Brain pericyte (primary cell): ENCODE measurements at regions not wholly inside any gene's neighbourhood (a gene's known extent, or its start where the extent isn't known, plus 50 kb on each side); places are given as distances from the start of the nearest gene placed in this dataset.

Experiments
- DNase-seq: peaks from one replicate; pipeline ENCODE4 v3.0.0-alpha.2; 2012; ENCODE audit warnings: low read depth, low spot score

DNA sequence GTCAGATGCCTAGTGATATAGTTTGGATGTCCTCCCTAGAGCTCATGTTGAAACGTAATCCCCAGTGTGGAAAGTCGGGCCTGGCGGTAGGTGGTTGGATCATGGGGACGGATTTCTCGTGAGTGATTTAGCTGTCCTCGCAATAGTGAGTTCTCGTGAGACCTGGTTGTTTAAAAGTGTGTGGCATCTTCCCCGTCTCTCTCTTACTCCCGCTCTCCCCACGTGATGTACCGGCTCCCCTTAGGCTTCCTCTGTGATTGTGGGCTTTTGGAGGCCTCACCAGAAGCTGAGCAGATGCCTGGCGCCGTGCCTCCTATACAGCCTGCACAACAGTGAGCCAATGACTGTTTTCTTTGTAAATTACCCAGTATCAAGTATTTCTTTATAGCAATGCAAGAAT, 264.5 kb downstream of the TTLL7 start:
- DNase-seq: no peak

DNA sequence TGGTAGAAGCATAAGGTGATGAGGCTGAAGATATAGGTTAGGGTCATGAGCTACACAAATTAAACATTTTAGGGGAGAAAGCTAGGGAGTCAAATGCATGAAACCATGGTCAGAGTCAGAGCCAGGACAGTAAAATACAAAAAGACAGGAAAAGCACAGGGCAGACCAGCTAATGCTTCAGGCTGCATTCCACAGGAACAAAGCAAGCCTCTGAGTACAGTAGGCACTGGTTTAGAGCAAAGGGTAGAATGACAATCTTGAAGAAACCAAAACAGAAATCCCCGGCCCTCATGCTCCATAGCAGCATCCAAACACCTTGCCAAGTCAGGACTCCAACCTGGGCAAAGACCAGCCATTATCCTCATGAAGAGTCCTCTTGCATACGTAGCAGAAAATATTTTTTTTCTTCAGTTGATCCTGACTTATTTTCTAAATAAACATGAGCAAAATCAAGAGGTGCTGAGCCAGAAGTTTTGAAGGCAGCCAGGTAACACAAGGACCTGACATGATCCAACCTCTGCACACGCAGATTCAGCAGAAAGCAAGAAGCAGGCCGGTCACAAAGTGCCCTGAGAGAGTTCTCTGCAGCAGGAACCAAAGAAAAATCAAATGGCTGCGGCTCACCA, 273.1 kb downstream of the TTLL7 start:
- no peak for DNase-seq

DNA sequence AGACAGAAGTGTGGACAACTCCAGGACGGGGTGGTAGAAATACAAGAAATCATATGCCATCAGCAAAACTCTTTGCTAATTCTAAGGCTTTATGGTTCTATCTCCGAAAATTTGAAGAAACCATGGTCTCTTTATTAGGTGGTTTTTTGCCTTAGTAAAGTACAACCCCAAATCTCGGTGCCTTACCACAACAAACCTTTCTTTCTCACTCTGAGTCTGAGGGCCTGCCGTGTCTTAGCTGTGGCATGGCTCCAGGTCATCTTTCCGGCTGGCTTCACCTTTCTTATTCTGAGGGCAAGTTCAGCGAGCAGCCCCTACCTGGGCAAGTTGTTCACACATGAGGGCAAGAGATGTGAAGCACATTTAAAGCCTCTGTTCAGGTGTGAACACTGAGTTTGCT, 280.6 kb downstream of the TTLL7 start:
- no peak for DNase-seq

DNA sequence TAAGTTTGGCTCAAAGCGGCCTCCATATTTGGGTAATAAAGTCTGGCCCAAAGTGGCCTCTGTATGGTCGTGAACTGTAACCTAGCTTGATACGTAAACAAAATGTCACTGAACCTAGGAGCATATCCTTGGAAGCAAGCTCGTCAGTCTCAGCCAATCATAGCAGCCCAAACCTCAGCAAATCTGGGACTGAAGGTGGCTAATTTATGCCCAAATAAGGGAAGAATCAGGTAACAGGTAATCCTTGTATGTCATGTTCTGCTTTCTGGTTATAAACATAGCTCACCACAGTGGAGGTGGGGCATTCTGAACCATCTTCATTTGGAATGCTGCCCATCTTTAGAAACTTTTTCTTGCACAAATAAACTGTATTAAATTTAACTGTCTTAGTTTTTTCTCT, 281.1 kb downstream of the TTLL7 start:
- no peak for DNase-seq

DNA sequence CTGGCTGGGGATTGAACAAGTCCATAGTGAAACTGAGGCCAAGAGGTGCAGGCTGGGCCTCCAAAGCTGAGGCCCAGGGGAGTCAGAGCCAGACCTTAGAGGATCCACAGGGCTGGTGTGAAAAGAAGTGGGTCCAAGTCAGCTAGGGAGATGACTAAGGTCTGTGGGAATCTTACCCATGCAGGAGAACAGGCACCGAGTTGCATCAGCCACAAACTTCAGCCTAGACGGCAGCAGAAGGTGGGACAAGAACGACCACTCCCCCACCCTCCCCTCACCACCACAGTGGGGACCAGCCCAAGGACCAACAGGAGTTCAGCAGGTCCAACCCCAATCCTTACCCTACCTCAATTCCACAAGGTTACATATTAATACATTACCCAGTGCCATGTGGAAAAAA, 282.3 kb downstream of the TTLL7 start:
- no peak for DNase-seq

DNA sequence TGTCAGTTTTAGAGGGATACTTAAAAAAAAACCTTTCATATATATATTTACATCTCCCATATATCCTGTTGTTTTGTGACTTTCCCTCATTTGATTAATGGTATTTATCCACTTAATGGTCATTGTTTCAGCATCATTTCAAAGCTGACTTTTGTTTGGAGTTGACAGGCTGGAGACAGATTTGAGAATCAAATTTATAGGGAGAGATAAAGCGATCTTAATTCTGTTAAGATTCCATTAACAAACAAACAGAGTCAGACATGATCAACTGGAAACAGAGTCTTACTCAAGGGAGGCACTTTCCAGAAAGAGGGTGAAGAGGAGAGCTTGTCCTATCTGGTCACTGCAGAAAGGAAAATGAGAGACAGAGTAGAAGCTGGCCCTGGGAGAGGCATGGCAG, 283.4 kb downstream of the TTLL7 start:
- DNase-seq: no peak

DNA sequence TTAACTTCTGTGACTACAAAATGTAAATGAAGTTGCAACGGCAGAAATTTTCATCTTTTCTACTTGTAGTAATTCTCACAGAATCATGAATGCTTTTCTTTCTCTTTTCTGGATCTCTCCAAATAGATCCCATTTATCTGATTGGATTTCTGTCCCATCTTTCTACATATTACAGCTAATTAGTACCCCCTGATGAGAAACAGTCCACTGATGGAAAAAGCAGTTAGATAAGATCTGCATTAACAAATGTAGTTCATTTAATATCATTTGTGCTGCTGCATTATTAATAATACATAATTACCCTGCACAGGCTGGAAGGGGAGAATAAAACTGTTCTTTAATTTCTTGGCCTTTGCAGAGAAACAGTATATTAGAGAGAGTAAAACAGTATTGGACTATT, 289.3 kb downstream of the TTLL7 start:
- no peak for DNase-seq

DNA sequence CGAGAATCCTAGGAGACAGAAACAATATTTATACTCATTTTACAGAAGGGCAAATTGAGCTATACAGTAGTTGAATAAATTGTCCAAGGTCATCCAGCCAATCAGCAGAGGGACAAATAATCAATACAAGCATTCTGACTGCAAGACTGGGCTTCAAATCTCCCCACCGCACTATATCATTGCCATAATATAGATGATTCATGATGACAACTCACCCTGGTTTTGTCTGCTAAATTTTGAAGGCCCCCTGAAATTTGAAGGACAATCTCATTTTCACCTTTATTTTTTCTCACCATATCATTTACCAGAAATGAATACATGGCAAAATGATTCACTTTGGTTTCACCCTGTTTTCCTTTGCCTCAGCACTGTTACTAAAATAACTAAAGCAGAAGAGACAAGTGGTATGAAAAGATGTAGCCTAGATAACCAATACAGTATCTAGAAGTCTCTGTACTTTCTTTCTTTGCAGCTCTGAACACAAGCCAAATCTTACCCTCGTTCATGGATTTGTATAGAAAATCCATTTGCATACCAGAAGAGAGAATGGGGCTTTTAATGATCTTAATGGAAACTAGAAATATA, 292.5 kb downstream of the TTLL7 start:
- no peak for DNase-seq

DNA sequence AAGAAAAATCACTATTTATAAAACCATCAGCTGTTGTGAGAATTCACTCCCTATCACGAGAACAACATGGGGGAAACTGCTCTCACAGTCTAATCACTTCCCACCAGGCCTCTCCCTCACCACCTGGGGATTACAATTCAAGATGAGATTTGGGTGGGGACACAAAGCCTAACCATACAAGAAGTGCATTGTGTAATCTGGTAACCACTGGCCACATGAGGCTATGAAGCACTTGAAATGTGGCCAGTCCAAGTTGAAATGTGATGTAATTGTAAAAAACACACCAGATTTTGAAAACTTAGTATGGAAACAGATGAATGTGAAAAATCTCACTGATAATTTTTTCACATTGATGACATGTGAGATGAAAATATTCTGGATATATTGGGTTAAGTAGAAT, 293.8 kb downstream of the TTLL7 start:
- DNase-seq: no peak

DNA sequence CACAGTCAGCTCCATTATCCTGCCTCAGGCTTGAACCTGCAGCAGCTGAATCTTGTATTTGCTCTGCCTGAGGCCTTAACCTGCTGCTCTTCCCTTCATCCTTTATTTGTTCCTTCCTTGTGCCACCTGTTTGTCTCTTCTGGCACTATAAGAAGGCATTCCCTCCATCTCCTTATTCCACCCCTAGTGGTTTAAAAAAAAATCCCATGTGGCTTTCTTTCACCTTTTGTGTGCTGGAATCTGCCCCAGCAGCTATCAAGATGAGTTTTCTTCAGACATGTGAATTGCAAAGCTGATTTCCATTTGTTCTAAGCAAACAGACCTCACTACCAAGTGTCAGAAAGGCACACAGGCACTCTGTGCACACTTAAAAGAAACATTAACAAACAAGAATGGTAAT, 294.6 kb downstream of the TTLL7 start:
- DNase-seq: no peak

DNA sequence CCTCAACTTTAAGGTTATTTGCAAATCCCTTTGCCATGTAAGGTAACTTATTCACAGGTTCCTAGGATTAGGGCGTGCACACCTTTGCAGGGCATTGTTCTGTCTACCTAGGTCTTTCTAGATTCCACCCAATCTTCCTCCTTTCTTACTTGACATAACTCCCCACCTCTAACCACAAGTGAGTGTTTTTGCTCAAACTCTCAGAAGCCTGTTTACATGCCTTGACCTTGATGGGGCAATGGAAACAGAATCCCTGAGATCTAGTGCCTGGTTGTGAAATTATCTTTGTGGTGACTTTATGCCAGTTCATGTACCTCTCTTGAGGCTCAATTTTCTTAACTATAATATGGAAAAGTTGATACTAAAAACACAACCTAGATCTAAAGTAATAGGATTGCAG, 296.6 kb downstream of the TTLL7 start:
- no peak for DNase-seq

DNA sequence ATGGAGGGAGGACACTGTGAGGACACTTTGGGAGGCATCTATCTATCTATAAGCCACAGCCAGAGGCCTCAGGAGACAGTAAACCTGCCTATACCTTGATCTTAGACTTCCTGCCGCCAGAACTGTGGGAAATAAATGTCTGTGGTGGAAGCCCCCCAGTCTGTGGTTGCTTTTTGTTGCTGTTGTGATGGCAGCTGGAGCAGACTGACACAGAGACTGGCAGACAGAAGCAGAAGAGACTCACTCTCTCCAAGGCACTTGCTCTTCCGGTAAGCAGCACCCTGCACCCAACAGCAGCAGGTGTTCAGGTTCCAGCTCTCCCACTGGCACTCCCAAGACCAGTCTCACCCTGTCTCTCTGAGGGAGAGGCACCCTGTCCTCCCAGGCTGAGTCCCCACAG, 297.6 kb downstream of the TTLL7 start:
- DNase-seq: no peak

DNA sequence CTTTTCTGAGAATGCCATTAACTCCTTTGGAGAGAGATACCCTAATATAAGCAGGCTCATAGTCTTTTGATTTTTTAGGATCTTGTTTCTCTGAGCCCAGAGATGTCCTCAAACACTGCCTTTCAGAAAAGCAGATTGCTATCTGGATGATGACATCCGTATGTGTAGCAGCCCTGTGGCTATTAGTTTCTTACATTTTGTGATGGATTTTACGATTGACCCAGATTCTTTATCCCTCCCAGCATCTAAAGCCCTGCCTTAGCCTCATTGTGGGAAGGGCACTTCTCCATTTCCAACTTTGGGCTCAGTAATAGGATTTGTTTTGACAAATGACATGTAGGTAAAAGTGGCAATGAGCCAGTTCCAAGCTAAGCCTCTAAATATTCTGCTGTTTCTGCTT, 300.3 kb downstream of the TTLL7 start:
- no peak for DNase-seq

DNA sequence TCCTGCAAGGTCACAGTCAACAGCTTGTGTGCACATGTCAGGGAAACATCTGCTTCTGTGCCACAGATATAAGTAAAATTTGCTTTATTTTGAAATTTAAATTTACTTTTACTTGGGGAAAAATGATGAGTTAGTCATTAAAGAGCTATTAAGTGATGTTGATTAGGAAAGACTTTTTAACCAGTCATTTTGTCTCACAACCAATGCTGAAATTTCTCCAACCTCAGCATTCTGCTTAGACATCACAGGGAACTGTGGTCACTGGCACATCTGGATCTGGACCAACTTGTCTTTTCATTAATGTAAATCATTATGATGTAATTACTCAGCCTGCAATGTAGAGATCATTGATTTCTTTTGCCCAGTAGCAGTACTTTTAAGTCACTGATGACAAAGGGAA, 301.0 kb downstream of the TTLL7 start:
- DNase-seq: no peak

DNA sequence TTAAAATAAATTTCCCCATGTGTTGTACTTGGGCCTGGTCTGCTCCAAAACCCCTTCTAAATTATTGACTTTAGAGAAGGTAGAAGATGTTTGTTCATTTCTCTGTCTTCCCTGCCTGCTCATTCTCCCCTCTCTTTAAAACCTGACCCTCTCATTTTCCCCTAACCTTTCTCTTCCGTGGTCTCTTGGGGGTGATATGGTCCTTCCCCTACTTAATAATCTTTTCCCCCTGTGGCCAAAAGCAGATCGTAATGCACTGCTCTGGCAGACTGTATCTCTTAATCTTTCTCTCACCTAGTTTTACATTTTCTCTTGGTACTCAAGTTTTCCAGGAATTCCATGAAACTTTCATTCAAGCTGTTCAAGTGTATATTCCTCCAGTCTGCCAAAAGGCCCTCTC, 301.7 kb downstream of the TTLL7 start:
- no peak for DNase-seq

DNA sequence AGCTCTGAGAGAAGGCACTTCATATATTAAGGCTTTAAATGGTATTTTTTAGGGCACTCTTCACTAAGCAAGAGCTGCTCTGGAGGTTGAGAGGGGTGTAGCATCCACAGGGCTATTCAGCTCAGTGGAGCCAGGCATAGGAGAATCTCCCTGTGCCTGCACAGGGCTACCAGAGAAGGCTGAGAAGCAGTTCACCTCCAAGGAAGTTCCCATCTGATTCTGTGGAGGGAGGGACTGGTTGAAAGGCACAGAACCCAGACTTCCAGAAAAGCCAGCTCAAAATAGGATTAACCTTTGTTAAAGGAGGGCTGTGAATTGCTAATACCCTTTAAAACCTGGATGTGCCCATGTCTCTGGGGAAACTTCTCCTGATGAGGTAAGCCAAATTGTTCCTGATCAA, 304.5 kb downstream of the TTLL7 start:
- no peak for DNase-seq

DNA sequence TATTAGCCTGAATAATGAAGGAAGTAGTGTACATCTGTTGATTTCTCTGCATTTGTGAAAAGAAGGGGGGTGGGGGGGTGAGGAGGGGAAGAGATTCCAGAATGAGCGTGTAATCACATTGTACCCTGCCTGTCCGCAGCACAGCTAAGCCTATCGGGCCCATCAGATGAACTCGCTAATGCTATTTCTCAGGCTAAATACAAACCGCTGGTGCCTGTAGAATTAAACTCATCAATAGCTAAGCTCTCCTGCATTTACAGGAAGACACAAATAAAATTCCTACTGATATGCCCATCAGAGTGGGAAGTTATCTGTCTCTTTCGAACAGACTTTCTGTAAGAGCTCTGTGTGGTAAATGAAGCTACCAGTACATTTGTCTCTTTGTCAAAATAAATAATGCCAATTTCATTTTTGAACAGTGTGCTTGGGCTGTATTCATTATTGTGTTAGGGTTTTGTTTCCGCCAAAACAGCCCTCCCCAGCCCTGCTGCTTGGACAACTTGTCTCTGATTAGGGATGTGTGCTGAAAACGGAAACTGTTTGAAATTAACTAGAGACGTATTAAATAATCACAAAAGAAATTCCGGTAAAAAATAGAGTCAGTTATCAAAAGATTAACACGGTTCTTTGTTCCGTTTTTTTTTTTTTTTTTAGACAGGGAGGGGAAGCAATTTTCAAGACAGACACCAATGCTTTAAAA, 305.4 kb downstream of the TTLL7 start:
- DNase-seq: no peak

DNA sequence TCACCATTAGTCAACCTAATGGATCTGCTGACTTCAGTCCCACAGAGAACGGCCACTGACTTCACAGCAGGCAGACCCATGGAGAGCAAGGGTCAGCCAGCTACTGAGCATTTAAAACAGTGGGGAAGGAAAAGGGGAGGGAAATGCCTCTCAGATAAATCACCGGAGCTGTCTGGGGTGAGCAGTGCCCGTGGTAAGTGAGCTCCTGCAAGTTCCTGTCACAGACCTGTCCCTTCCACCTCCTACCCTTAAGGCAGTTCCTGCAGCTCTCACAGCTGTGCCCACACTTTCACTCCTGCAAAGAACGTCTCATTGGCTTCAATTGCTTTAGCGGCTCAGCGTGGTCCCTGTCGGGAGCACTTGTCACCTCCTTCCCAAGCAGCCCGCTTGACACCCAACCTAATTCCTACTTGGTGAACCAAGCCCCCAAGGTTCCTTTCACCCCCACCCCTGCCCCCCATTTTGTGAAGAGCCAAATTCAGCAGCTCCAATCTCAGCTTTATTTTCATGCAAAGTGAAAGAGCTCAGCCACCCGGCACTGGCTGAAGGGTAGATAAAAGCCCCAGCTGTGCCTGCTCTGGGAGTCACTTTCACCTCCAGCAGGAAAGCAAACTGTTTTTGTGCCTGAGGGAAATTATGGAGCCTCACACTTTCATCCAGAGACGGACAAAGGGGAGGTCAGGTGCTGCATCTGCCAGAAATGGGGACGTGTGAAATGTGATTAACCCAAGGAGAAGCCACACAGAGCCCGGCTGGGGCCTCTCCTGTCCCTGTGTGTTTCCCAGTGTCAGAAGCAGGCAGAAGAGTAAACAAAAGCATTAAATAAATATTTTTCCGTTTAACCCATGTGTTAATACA, 306.2 kb downstream of the TTLL7 start:
- peak; percentile 10 for DNase-seq

DNA sequence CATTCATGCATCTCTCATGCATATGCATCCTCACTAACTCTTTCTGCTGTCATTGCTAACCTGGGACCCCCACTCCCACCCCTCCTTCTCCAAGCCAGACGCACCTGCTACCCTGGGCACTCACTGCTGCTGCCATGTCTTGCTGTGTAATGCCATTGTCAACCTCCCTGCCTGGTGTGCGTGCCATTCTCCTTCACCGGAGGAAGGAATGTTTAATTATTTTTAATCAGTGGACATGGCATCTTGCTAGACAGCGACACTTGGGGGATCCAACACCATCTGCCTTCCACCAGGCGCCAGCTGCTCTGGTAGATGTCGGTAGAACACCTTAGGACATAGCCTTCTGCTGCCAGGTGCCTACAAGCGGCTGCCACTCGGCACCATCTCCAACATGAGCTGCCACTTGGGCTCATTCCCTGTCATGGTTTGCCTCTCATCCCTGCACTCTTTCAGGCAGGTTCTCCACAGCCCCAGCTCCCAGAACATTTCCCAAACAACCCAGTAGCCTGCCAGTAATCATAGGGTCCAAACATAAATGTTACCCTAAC, 306.9 kb downstream of the TTLL7 start:
- no peak for DNase-seq

DNA sequence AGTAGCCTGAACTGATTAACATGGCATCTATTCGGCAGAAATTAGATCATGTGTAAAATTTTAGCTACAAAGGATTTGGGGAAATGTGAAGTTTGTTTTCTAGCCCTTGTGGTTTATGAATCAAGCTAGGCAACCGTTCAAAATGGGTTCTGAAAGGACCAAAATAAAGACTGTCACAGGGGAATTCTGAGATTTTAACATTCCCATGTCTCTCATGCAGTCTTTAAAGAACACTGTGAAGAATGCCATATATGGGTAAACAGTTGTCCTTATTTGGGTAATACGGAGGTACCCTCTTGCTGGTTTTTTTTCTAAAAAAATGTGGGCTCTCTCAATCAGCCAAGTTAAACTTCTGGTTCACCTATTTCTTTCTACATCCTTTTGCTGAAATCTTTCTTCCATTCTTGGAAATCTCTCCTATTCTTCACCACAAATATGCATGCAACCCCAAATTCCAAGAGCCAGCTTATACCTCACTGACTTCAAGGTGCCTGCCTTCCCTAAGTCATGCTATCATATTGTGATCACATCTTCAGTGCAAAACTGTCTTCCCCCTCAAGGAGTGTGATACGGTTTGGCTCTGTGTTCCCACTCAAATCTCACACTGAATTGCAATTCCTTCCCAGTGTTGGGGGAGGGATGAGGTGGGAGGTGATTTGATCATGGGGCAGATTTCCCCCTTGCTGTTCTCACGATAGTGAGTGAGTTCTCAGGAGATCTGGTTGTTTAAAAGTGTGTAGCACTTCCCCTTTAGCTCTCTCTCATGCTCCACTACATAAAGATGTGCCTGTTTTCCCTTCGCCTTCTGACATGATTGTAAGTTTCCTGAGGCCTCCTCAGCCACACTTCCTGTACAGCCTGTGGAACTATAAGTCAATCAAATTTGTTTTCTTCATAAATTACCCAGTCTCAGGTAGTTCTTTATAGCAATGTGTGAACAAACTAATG, 308.7 kb downstream of the TTLL7 start:
- no peak for DNase-seq

DNA sequence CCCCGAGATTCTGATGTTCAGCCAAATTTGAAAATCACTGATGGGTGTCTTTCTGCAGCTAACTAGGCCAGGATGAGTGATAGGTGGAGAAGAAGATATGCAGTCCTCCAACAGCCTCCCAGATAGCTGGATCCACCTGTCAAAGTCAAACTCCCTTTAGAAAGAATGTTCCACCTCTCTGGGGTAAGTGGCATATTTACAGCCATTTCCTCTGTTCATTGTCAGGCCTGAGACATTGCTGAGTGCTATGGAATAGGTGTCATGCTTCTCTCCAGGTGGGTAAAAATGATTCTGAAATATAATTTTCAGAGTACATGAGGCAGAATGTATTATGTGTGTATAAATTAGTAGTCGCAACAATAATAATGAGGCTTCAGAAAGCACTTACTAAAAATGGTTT, 316.8 kb downstream of the TTLL7 start:
- DNase-seq: no peak
